DND-41 (cell line): ENCODE measurements at regions not wholly inside any gene's neighbourhood (a gene's known extent, or its start where the extent isn't known, plus 50 kb on each side); places are given as distances from the start of the nearest gene placed in this dataset.

Experiments
- EZH2 ChIP-seq: IDR thresholded peaks from 3 replicates; pipeline ENCODE4 v1.6.1; 2012; ENCODE audit warnings: borderline replicate concordance, low read depth, mild to moderate bottlenecking, moderate library complexity, low read length, inconsistent platforms; ENCODE audit not compliant: severe bottlenecking
- TF ChIP-seq, protein P1 (sequence below): IDR thresholded peaks from 2 replicates; pipeline ENCODE4 v1.5.1; 2012; ENCODE audit warnings: borderline replicate concordance, low read length, moderate library complexity, mild to moderate bottlenecking; ENCODE audit not compliant: poor library complexity, severe bottlenecking; ENCODE audit errors: extremely low read depth

DNA sequence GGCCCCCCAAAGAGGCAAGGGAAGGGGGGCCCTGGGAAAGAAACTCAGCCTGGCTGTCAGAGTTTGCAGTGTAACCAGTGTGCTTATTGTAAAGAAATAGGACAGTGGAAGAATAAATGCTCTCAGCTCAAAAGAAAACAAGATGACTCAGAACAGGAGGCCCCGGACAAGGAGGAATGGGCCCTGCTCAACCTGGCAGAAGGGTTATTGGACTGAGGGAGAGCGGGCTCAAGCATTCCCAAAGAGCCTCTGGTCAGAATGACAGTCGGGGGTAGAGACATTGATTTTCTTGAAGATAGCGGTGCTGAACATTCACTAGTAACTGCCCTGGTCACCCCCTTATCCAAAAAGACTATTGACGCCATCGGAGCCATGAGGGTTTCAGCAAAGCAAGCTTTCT, 100.4 kb upstream of the OSBPL11 start:
- TF ChIP-seq, protein P1, sequence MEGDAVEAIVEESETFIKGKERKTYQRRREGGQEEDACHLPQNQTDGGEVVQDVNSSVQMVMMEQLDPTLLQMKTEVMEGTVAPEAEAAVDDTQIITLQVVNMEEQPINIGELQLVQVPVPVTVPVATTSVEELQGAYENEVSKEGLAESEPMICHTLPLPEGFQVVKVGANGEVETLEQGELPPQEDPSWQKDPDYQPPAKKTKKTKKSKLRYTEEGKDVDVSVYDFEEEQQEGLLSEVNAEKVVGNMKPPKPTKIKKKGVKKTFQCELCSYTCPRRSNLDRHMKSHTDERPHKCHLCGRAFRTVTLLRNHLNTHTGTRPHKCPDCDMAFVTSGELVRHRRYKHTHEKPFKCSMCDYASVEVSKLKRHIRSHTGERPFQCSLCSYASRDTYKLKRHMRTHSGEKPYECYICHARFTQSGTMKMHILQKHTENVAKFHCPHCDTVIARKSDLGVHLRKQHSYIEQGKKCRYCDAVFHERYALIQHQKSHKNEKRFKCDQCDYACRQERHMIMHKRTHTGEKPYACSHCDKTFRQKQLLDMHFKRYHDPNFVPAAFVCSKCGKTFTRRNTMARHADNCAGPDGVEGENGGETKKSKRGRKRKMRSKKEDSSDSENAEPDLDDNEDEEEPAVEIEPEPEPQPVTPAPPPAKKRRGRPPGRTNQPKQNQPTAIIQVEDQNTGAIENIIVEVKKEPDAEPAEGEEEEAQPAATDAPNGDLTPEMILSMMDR, result no peak
- TF ChIP-seq EZH2, result no peak
